ENCODE measurements at regions not wholly inside any gene's neighbourhood (a gene's known extent, or its start where the extent isn't known, plus 50 kb on each side); places are given as distances from the start of the nearest gene placed in this dataset.
A peak's percentile ranks its signal among the peaks of the same experiment; 100 is the strongest.
"Not testable (repeated sequence)": the region's sequence is repeated elsewhere in the genome, so short reads cannot be mapped to it uniquely, and the experiment has no call there.

DNA sequence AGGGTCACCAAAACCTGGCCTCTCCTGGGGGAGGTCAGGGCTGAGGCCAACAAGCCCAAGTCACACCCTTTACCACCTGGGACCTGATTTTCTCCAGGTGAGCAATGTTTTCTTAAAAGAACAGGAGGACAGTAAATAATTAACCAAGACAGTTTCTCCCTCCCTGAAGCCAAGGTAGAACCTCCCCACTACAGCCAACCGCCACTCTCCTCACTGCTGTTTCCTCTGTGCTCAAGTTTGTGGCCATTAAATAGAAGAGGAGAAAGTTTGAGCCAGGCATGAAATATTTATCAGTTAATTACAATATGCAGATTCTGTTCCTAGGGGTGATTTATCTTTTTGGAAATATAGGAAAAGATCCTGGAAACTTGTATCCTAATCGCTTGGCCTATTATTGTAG, 150.6 kb upstream of the ANKRD20A1 start:
- DNase-seq = not testable (repeated sequence)

- DNase-seq = not testable (repeated sequence)
These were observed 147.3 kb upstream of the ANKRD20A1 start for GRCh38 chr9:67711429-67711828.

GRCh38 chr9:67711931-67712330, 146.8 kb upstream of the ANKRD20A1 start:
- peak; percentile 27 for DNase-seq

DNA sequence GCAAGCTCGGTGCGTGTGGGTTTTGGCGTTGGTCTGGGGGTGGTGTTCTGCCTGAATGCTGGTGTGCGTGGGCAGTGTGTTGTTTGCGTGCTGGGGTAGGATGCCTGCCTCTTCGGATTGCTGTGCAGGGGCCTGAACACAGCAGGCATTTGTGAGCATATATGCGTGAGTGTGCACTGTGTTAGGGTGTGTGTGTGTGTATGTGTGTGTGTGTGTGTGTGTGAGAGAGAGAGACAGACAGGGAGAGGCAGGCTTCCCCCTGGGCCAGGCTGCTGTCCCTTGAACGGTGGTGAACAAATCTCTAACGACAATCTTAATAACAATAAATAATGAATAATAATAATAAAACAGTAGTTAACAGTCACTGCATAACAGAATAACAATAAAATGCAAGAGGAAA, 145.8 kb upstream of the ANKRD20A1 start:
- not testable (repeated sequence) for DNase-seq

- DNase-seq = not testable (repeated sequence)
These were observed 140.8 kb upstream of the ANKRD20A1 start for GRCh38 chr9:67717830-67718388.

DNA sequence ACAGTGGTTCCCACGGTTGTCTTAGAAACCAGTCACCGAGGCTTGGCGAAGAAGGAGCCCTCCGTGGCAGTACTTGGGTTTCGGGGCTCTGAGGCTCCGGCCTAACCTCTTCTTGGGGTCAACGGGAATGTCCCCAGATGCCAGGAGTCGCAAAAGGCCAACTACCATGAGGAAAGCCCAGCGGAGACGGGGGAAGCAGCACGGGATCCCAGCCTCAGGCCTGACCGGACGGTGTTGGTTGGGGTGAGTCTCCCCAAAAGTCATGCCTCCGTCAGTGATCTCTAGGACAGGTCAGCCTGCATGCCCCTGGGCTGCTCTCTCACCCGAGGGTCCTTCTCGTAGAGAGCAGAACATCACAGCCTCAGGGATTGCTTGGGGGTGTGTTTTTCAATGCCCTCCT, 138.2 kb upstream of the ANKRD20A1 start:
- not testable (repeated sequence) for DNase-seq

DNA sequence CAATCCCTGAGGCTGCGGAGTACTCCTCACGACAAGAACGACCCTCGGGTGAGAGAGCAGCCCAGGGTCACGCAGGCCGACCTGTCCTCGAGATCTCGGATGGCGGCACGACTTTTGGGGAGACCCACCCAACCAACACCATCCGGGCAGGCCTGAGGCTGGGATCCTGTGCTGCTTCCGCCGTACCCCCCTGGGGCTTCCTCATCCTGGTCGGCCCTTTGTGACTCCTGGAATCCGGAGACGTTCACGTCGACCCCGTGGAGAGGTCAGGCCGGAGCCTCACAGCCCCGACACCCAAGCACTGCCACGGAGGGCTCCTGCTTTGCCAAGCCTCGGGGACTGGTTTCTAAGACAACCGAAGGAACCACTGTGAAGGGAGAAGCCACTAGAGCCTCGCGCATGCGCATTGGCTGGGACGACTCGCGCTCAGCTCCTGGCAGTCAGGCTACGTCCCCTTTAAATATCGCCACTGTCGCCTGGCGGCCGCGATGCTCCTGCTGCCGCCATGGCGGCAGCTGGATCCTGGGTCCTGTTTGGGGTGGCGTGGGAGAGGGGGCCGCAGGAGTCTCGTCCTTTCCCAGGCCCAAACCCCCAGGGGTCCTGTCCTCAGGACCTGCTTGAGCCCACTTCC, 136.2 kb upstream of the ANKRD20A1 start:
- not testable (repeated sequence) for DNase-seq

- not testable (repeated sequence) for DNase-seq
These were observed 135.5 kb upstream of the ANKRD20A1 start for GRCh38 chr9:67723185-67723584.

DNA sequence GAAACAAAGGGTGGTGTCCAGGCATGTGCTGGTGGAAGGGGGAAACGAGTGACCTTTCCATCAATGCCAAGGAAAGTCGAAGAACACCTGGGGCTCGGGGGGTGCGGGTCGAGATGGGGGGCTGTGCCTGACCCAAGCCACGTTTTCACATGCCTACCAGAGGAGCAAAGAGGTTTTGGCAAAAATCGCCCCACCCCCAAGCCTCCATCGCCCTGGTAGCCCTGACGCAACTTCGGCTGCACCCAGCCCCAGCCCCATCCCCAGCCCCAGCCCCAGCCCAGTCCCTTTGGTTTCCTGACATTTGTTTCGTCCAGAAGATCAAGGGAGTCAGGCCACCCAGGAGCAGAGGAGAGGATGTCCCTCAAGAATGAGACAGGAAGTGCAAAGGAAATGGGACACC, 133.8 kb upstream of the ANKRD20A1 start:
- not testable (repeated sequence) for DNase-seq

DNA sequence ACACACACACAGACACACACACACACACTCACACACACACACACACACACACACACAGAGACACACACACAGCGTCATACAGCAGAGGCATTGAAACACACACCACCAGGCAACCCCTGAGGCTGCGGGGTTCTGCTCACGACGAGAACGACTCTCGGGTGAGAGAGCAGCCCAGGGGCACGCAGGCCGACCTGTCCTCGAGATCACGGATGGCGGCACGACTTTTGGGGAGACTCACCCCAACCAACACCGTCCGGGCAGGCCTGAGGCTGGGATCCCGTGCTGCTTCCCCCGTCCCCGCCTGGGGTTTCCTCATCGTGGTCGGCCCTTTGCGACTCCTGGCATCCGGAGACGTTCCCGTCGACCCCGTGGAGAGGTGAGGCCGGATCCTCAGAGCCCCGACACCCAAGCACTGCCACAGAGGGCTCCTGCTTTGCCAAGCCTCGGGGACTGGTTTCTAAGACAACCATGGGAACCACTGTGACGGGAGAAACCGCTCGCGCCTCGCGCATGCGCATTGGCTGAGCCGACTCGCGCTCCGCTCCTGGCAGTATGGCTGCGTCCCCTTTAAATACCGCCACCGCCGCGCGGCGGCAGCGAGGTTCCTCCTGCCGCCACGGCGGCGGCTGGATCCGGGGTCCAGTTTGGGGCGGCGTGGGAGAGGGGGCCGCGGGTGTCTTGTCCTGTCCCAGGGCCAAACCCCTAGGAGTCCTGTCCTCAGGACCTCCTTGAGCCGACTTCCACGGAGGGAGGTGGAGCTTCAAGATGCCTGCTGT, 132.3 kb upstream of the ANKRD20A1 start:
- DNase-seq = not testable (repeated sequence)

DNA sequence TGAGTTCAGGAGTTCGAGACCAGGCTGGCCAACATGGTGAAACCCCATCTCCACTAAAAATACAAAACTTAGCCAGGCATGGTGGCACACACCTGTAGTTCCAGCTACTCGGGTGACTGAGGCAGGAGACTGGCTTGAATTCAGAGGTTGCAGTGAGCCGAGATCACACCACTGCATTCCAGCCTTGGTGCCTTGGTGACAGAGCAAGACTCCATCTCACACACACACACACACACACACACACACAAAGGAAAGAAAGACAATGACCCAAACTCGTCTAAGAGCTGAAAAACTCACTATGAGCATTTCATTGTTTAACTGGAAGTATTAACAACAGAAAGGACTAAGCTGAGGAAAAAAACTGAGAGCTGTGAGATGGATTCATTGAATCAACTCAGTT, 95.6 kb upstream of the ANKRD20A1 start:
- not testable (repeated sequence) for DNase-seq

DNA sequence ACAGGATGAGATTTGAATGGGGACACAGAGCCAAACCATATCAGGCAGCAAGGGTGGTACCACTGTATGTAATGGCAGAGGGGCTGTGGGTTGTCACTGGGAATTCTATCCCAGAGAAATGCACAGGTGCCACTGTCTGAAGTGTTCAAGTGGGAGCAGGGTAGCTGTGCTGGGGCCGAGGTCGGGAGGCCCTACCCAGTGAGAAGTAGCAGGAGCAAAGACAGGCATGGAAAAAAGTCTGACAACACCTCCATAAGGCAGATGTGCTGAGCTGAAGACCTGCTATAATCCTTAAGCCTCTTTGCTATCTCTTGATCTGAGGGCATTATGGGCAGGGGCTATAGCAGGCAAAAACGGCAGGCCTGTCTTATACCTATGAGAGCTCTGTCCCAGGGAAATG, 86.9 kb upstream of the ANKRD20A1 start:
- not testable (repeated sequence) for DNase-seq

- DNase-seq = not testable (repeated sequence)
These were observed 58.6 kb upstream of the ANKRD20A1 start for GRCh38 chr9:67800170-67800569.

Measured in left kidney (tissue), 1 donor.